ENCODE measurements at regions not wholly inside any gene's neighbourhood (a gene's known extent, or its start where the extent isn't known, plus 50 kb on each side); places are given as distances from the start of the nearest gene placed in this dataset.

GRCh38 chr12:102735104-102735503 lies 181.9 kb downstream of the PAH start:
- DNase-seq (ENCODE audit: insufficient read length, low spot score): no peak
- FAIRE-seq: peak; percentile 93
- TF ChIP-seq POLR2A (IDR thresholded peaks at IDR 0.05; ENCODE audit: low read depth, low read length): no peak
- peak; percentile 78 for TF ChIP-seq SPI1 (IDR thresholded peaks at IDR 0.05; ENCODE audit: low read depth, low read length)
- no peak for TF ChIP-seq PAX5 (IDR thresholded peaks at IDR 0.05; ENCODE audit: insufficient read depth, low read length, severe bottlenecking)

- FAIRE-seq (peak; percentile 33), DNase-seq (ENCODE audit: insufficient read length, low spot score) (no peak)
- TF ChIP-seq PAX5 (IDR thresholded peaks at IDR 0.05; ENCODE audit: insufficient read depth, low read length, severe bottlenecking) (no peak), TAF1 (IDR thresholded peaks at IDR 0.05; ENCODE audit: low read depth, low read length) (no peak), POU2F2 (IDR thresholded peaks at IDR 0.05; ENCODE audit: low read depth, low read length) (no peak), POLR2AphosphoS5 (IDR thresholded peaks at IDR 0.05; ENCODE audit: low read depth, low read length) (no peak), POLR2A (IDR thresholded peaks at IDR 0.05; ENCODE audit: low read depth, low read length) (no peak), SPI1 (IDR thresholded peaks at IDR 0.05; ENCODE audit: low read depth, low read length) (no peak)
Observed at GRCh38 chr12:102730996-102731395, 186.0 kb downstream of the PAH start.

- TF ChIP-seq SPI1 (IDR thresholded peaks at IDR 0.05; ENCODE audit: low read depth, low read length) (0 out of 2 replicates have a peak, but pooled peaks have one; percentile 25), POU2F2 (IDR thresholded peaks at IDR 0.05; ENCODE audit: low read depth, low read length) (peak; percentile 50; the same call in 1 of the 2 replicates), POLR2AphosphoS5 (IDR thresholded peaks at IDR 0.05; ENCODE audit: low read depth, low read length) (no peak)
- no peak for DNase-seq (ENCODE audit: insufficient read length, low spot score)
Observed at GRCh38 chr12:102728506-102729242, 188.4 kb downstream of the PAH start.

GRCh38 chr12:102726686-102727085 lies 190.4 kb downstream of the PAH start:
- DNase-seq (ENCODE audit: insufficient read length, low spot score) (no peak), FAIRE-seq (peak; percentile 43)
- TF ChIP-seq SPI1 (IDR thresholded peaks at IDR 0.05; ENCODE audit: low read depth, low read length): 0 out of 2 replicates have a peak, but pooled peaks have one; percentile 35
- no peak for TF ChIP-seq POU2F2 (IDR thresholded peaks at IDR 0.05; ENCODE audit: low read depth, low read length)

More at GRCh38 chr12:102728506-102729242, 188.4 kb downstream of the PAH start:
- FAIRE-seq: peak; percentile 85

GRCh38 chr12:102722147-102722546 lies 194.9 kb downstream of the PAH start:
- FAIRE-seq (no peak), DNase-seq (ENCODE audit: insufficient read length, low spot score) (no peak)
- TF ChIP-seq POLR2AphosphoS5 (IDR thresholded peaks at IDR 0.05; ENCODE audit: low read depth, low read length): no peak
- no peak for TF ChIP-seq PAX5 (IDR thresholded peaks at IDR 0.05; ENCODE audit: insufficient read depth, low read length, severe bottlenecking)
- no peak for TF ChIP-seq SPI1 (IDR thresholded peaks at IDR 0.05; ENCODE audit: low read depth, low read length)
- TF ChIP-seq POLR2A (IDR thresholded peaks at IDR 0.05; ENCODE audit: low read depth, low read length): no peak
- no peak for TF ChIP-seq TAF1 (IDR thresholded peaks at IDR 0.05; ENCODE audit: low read depth, low read length)
- TF ChIP-seq POU2F2 (IDR thresholded peaks at IDR 0.05; ENCODE audit: low read depth, low read length): no peak

GRCh38 chr12:102708108-102708507 lies 208.9 kb downstream of the PAH start:
- FAIRE-seq (no peak), DNase-seq (ENCODE audit: insufficient read length, low spot score) (no peak)
- TF ChIP-seq POLR2AphosphoS5 (IDR thresholded peaks at IDR 0.05; ENCODE audit: low read depth, low read length) (no peak), TAF1 (IDR thresholded peaks at IDR 0.05; ENCODE audit: low read depth, low read length) (no peak), POLR2A (IDR thresholded peaks at IDR 0.05; ENCODE audit: low read depth, low read length) (no peak), POU2F2 (IDR thresholded peaks at IDR 0.05; ENCODE audit: low read depth, low read length) (no peak), PAX5 (IDR thresholded peaks at IDR 0.05; ENCODE audit: insufficient read depth, low read length, severe bottlenecking) (no peak), SPI1 (IDR thresholded peaks at IDR 0.05; ENCODE audit: low read depth, low read length) (no peak)

GRCh38 chr12:102702447-102703114 lies 214.5 kb downstream of the PAH start:
- TF ChIP-seq POLR2AphosphoS5 (IDR thresholded peaks at IDR 0.05; ENCODE audit: low read depth, low read length): no peak
- no peak for TF ChIP-seq POU2F2 (IDR thresholded peaks at IDR 0.05; ENCODE audit: low read depth, low read length)
- no peak for TF ChIP-seq POLR2A (IDR thresholded peaks at IDR 0.05; ENCODE audit: low read depth, low read length)
- TF ChIP-seq PAX5 (IDR thresholded peaks at IDR 0.05; ENCODE audit: insufficient read depth, low read length, severe bottlenecking): no peak
- no peak for TF ChIP-seq TAF1 (IDR thresholded peaks at IDR 0.05; ENCODE audit: low read depth, low read length)
- no peak for TF ChIP-seq SPI1 (IDR thresholded peaks at IDR 0.05; ENCODE audit: low read depth, low read length)
- DNase-seq (ENCODE audit: insufficient read length, low spot score) (peak; percentile 9), FAIRE-seq (no peak)

GRCh38 chr12:102696045-102696444 lies 215.7 kb upstream of the IGF1 start:
- no peak for FAIRE-seq
- TF ChIP-seq POU2F2 (IDR thresholded peaks at IDR 0.05; ENCODE audit: low read depth, low read length): no peak
- no peak for TF ChIP-seq TAF1 (IDR thresholded peaks at IDR 0.05; ENCODE audit: low read depth, low read length)
- DNase-seq (ENCODE audit: insufficient read length, low spot score): no peak

- no peak for DNase-seq (ENCODE audit: insufficient read length, low spot score)
- FAIRE-seq: no peak
- no peak for TF ChIP-seq TAF1 (IDR thresholded peaks at IDR 0.05; ENCODE audit: low read depth, low read length)
- TF ChIP-seq POLR2A (IDR thresholded peaks at IDR 0.05; ENCODE audit: low read depth, low read length): no peak
- no peak for TF ChIP-seq POLR2AphosphoS5 (IDR thresholded peaks at IDR 0.05; ENCODE audit: low read depth, low read length)
- TF ChIP-seq POU2F2 (IDR thresholded peaks at IDR 0.05; ENCODE audit: low read depth, low read length): no peak
- no peak for TF ChIP-seq SPI1 (IDR thresholded peaks at IDR 0.05; ENCODE audit: low read depth, low read length)
- no peak for TF ChIP-seq PAX5 (IDR thresholded peaks at IDR 0.05; ENCODE audit: insufficient read depth, low read length, severe bottlenecking)
Observed at GRCh38 chr12:102694903-102695302, 214.5 kb upstream of the IGF1 start.

Measured in GM12891 (cell line).